ENCODE measurements at regions not wholly inside any gene's neighbourhood (a gene's known extent, or its start where the extent isn't known, plus 50 kb on each side); places are given as distances from the start of the nearest gene placed in this dataset.

GRCh38 chr18:56168049-56168781, 470.2 kb downstream of the TXNL1 start:
- 21 to 31% (median 24%) methylated on average over 5 of the region's 5 CpGs for WGBS, 4 donors
- DNase-seq: peak in 6 of 7 donors; percentile 31 to 70 (median 57)
- no peaks in the 10 kb centered on the region for H3K9me3 ChIP-seq (replicated peaks in 1 of 3)
- TF ChIP-seq CTCF (IDR thresholded peaks at IDR 0.05) (no peak), POLR2A (IDR thresholded peaks at IDR 0.05) (no peak)
- H3K27ac ChIP-seq: peak overlapping the region in 4 of 5 donors; percentile 9 to 56 (median 32)
- H3K36me3 ChIP-seq (replicated peaks in 1 of 2): no peaks in the 10 kb centered on the region
- H3K27me3 ChIP-seq: no peaks in the 10 kb centered on the region
- intact Hi-C loops (cut with DNase I): no loop called here
- H3K4me1 ChIP-seq (replicated peaks in 1 of 2): peaks cover 16 to 25% of the 10 kb centered on the region in 2 donors
- no peak overlapping the region for H3K4me3 ChIP-seq

- Histone ChIP-seq H3K4me3 (no peak overlapping the region), H3K4me1 (replicated peaks in 1 of 2) (peaks cover 16 to 29% of the 10 kb centered on the region in 2 donors), H3K27me3 (no peaks in the 10 kb centered on the region), H3K36me3 (replicated peaks in 1 of 2) (no peaks in the 10 kb centered on the region), H3K27ac (no peak overlapping the region), H3K9me3 (replicated peaks in 1 of 3) (no peaks in the 10 kb centered on the region)
- TF ChIP-seq POLR2A (IDR thresholded peaks at IDR 0.05): no peak
- 75 to 81% (median 76%) methylated on average over 4 of the region's 4 CpGs for WGBS, 4 donors
- no peak for DNase-seq
- intact Hi-C loops (cut with DNase I): no loop called here
These were observed 471.0 kb downstream of the TXNL1 start for GRCh38 chr18:56167366-56167765.

- H3K4me3 ChIP-seq: no peak overlapping the region
- no peak for TF ChIP-seq POLR2A (IDR thresholded peaks at IDR 0.05)
- no peak for TF ChIP-seq CTCF (IDR thresholded peaks at IDR 0.05)
- H3K27me3 ChIP-seq: no peaks in the 10 kb centered on the region
- no peak for DNase-seq
- H3K9me3 ChIP-seq (replicated peaks in 1 of 3): no peaks in the 10 kb centered on the region
- intact Hi-C loops (cut with DNase I): no loop called here
- no peaks in the 10 kb centered on the region for H3K36me3 ChIP-seq (replicated peaks in 1 of 2)
- peaks cover 16 to 30% of the 10 kb centered on the region in 2 donors for H3K4me1 ChIP-seq (replicated peaks in 1 of 2)
- H3K27ac ChIP-seq: peak overlapping the region in 1 of 5 donors; percentile 50
These were observed 471.5 kb downstream of the TXNL1 start for GRCh38 chr18:56166914-56167313.

GRCh38 chr18:56165601-56166355, 472.6 kb downstream of the TXNL1 start:
- Histone ChIP-seq H3K27me3 (no peaks in the 10 kb centered on the region), H3K36me3 (replicated peaks in 1 of 2) (no peaks in the 10 kb centered on the region), H3K27ac (no peak overlapping the region), H3K4me1 (replicated peaks in 1 of 2) (peaks cover 16 to 30% of the 10 kb centered on the region in 2 donors), H3K9me3 (replicated peaks in 1 of 3) (no peaks in the 10 kb centered on the region), H3K4me3 (no peak overlapping the region)
- no peak for DNase-seq
- intact Hi-C loops (cut with DNase I): no loop called here
- 89 to 93% (median 91%) methylated on average over 5 of the region's 5 CpGs for WGBS, 4 donors
- TF ChIP-seq POLR2A (IDR thresholded peaks at IDR 0.05): no peak
- no peak for TF ChIP-seq CTCF (IDR thresholded peaks at IDR 0.05)
